HG02885 (cell line): ENCODE measurements at regions not wholly inside any gene's neighbourhood (a gene's known extent, or its start where the extent isn't known, plus 50 kb on each side); places are given as distances from the start of the nearest gene placed in this dataset.

Source experiments
- ATAC-seq: cut with Tn5 transposase; IDR thresholded peaks from one replicate; pipeline ENCODE4 v1.9.1; 2021; ENCODE audit warnings: mild to moderate bottlenecking; ENCODE audit not compliant: unreplicated experiment, poor library complexity

DNA sequence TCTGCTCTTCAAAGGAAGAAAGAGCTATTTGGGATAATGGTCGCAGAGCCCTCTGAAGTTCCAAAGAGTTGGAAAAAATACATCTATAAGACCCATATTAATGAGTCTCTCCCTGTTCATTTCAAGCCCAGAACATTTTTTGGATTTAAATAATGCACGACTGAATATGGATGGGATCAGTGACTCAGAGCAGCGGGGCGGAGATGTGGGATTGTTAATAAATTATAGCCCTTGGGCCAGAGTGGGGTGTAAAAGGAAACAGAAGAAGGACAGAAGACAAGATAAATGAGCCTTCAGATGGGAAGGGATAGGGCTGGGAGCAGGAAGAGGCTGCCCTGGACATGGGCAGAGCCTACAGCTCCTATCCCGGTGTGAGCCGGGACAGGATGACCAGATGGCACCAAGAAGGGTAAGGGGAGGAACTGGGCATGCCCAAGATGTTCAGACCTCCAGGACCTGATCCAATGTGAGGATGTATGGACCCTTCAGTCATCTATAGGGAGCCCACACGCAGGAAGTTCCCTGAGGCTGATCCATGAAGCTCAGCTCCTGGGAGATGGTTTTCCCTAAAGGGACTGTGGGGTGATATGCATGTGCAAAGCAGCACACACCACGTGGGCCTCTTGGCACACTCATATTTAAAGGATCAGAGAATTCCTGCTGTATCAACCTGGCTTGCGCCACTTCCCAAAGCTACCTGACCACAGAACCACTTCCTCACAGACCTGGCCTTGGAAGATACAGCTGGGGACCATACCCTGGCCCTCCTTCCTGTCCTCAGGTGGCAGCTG, 96.1 kb upstream of the PLXNA4 start:
- ATAC-seq, result no peak

- ATAC-seq, result no peak
These were observed 90.5 kb upstream of the PLXNA4 start for GRCh38 chr7:132666774-132667172.

GRCh38 chr7:132666071-132666773, 90.0 kb upstream of the PLXNA4 start:
- ATAC-seq, result no peak

- no peak for ATAC-seq
These were observed 80.8 kb upstream of the PLXNA4 start for GRCh38 chr7:132656846-132657776.

DNA sequence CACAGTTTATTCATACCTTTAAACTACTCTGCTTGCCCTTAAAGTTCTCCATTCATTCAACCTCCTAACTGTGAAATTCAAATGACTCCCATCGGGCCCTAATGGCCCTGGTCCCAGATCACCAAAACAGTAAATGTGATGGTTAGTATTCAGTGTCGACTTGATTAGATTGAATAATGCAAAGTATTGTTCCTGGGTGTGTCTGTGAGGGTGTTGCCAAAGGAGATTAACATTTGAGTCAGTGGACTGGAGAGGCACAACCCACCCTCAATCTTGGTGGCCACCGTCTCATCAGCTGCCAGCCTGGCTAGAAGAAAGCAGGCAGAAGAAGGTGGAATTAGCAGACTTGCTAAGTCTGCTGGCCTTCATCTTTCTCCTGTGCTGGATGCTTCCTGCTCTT, 80.1 kb upstream of the PLXNA4 start:
- no peak for ATAC-seq

DNA sequence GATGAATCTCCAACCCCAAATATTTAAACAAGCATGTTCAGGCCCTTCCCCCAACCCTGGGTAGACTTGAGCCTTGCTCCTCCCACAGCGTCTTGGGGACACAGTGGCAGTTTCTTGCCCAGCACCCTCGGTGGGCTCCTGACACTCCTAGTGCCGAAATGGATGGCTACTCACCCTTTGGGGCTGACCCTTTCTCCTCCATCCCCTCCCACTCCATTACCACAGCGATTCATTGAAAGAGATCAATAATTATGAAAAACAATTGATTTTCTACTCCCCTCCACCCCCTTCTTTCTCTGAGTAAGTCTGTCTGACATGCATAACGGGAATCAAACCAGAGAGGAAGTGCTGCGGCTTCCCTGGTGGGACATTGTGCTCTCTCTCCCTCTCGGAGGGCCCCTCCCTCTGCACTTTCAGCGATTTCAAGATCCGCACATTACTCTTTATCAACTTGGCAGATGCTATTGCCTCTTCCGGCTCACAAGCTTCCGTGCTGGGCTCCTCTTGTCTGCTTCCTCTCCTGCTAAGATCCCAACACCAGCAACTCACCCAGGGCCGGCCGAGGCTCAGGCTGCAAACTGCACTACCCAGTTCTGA, 79.0 kb upstream of the PLXNA4 start:
- peak; percentile 31 for ATAC-seq

- peak; percentile 76 for ATAC-seq
These were observed 77.9 kb upstream of the PLXNA4 start for GRCh38 chr7:132654150-132654549.

- peak; percentile 45 for ATAC-seq
These were observed 77.2 kb upstream of the PLXNA4 start for GRCh38 chr7:132653366-132653930.

- ATAC-seq, result no peak
These were observed 76.2 kb upstream of the PLXNA4 start for GRCh38 chr7:132652507-132652906.

- no peak for ATAC-seq
These were observed 74.2 kb upstream of the PLXNA4 start for GRCh38 chr7:132650498-132650897.

GRCh38 chr7:132647311-132647710, 71.0 kb upstream of the PLXNA4 start:
- ATAC-seq, result no peak

DNA sequence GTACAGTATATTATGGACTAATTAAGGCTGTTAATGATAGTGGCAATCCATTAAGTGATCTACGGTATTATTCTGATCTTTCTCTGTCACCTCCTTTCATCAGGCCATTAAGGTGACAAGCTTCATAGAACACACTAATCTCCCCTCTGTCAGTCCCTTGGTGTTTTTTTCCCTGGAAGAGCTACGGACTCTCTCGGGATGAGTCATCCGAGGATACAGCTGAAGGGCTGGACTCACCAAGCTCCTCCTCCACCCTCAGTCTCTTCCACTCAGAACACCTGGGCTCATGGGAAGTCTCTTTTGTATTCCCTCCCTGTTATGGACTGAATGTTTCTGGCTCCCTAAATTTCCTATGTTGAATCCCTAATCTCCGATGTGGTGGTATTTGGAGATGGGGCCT, 69.8 kb upstream of the PLXNA4 start:
- no peak for ATAC-seq

- ATAC-seq, result no peak
These were observed 67.0 kb upstream of the PLXNA4 start for GRCh38 chr7:132643302-132643701.

DNA sequence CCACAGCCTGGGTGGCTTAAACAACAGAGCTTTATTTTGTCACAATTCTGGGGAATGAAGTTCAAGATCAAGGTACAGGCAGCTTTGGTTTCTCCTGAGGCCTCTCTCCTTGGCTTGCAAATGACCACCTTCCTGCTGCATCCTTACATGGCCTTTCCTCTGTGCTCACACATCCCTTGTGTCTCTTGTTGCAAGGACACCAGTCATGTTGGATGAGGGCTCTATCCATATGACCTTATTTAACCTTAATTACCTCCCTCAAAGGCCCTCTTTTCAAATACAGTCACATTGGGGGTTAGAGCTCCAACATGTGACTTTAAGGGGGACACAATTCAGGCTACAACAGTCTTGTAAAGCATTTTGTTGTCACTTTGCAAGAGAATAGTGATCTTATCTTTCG, 65.0 kb upstream of the PLXNA4 start:
- ATAC-seq, result no peak

GRCh38 chr7:132639983-132640382, 63.7 kb upstream of the PLXNA4 start:
- ATAC-seq, result no peak

- ATAC-seq, result no peak
These were observed 61.7 kb upstream of the PLXNA4 start for GRCh38 chr7:132638000-132638399.

- ATAC-seq, result no peak
These were observed 60.3 kb upstream of the PLXNA4 start for GRCh38 chr7:132636581-132636980.

DNA sequence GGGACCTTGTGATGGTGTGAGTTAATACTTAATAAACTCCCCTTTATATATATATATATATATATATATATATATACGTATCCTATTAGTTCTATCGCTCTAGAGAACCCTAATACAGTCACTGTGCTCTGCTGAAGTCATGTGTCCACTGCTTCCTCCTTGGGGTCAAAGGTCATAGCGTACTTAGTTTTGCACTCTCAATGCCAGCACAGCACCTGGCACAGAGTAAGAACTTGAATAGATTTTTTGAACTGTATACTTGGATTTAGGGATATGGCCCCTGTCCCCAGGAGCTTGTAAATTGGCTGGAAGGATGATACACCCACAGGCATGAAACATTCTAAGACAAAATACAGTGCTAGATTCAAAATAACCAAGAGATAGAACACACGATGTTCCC, 58.9 kb upstream of the PLXNA4 start:
- ATAC-seq, result no peak

- ATAC-seq, result no peak
These were observed 54.6 kb upstream of the PLXNA4 start for GRCh38 chr7:132630834-132631233.
